CD4-positive, alpha-beta memory T cell (primary cell): ENCODE measurements at regions not wholly inside any gene's neighbourhood (a gene's known extent, or its start where the extent isn't known, plus 50 kb on each side); places are given as distances from the start of the nearest gene placed in this dataset.

ENCODE experiments used
- CTCF ChIA-PET: fragments of 350-600 bp; sonication (Branson Sonifier 250); formaldehyde crosslinking; loops from one replicate; lab custom pipeline; 2021; ENCODE audit warnings: inconsistent platforms; ENCODE audit not compliant: partially characterized antibody; lab: Charles Lee
- POLR2A ChIA-PET: fragments of 350-600 bp; sonication (Branson Sonifier 250); formaldehyde crosslinking; loops from one replicate; lab custom pipeline; 2021; ENCODE audit not compliant: partially characterized antibody; lab: Charles Lee
- DNase-seq, 5 donors: peaks; one replicate each; pipeline versions ENCODE4 v3.0.0 to v3.0.0-alpha.2; 2020 to 2022; ENCODE audit warnings: mixed read lengths in 1 of 5
- H3K27ac ChIP-seq: one replicate; pipeline ENCODE4 v1.7.0; 2013; ENCODE audit warnings: low read depth, low read length
- H3K27me3 ChIP-seq: 2 replicates; pipeline ENCODE4 v1.7.0; 2013; ENCODE audit warnings: mild to moderate bottlenecking, low read length, moderate library complexity; ENCODE audit not compliant: insufficient read depth
- H3K36me3 ChIP-seq: 2 replicates; pipeline ENCODE4 v1.7.0; 2013; ENCODE audit warnings: mild to moderate bottlenecking, low read length, moderate library complexity; ENCODE audit not compliant: insufficient read depth
- H3K4me1 ChIP-seq: 2 replicates; pipeline ENCODE4 v1.7.0; 2013; ENCODE audit warnings: mild to moderate bottlenecking, low read length, moderate library complexity; ENCODE audit not compliant: insufficient read depth
- H3K4me3 ChIP-seq, 2 donors: one replicate each; pipeline ENCODE4 v1.7.0; 2013; ENCODE audit warnings: low read length in 2 of 2, mild to moderate bottlenecking in 1 of 2
- H3K9me3 ChIP-seq, 2 donors: one replicate each; pipeline ENCODE4 v1.7.0; 2013; ENCODE audit warnings: low read length in 2 of 2, control low read depth in 1 of 2; ENCODE audit not compliant: control insufficient read depth in 1 of 2
- H3K27ac Mint-ChIP-seq, 7 donors: one replicate each; pipeline ENCODE4 v1.8.0; 2020 to 2021; ENCODE audit warnings: mixed read lengths in 7 of 7, mild to moderate bottlenecking in 6 of 7, inconsistent platforms in 3 of 7, moderate library complexity in 3 of 7
- H3K27me3 Mint-ChIP-seq, 2 donors: one replicate each; pipeline ENCODE4 v1.8.0; 2020 to 2021; ENCODE audit warnings: mixed read lengths in 2 of 2
- H3K36me3 Mint-ChIP-seq, 2 donors: one replicate each; pipeline ENCODE4 v1.8.0; 2020 to 2021; ENCODE audit warnings: mixed read lengths in 2 of 2, inconsistent platforms in 1 of 2, mild to moderate bottlenecking in 1 of 2
- H3K4me1 Mint-ChIP-seq, 4 donors: one replicate each; pipeline ENCODE4 v1.8.0; 2020 to 2021; ENCODE audit warnings: mixed read lengths in 4 of 4, mild to moderate bottlenecking in 1 of 4
- H3K4me3 Mint-ChIP-seq, 8 donors: one replicate each; pipeline ENCODE4 v1.8.0; 2020 to 2021; ENCODE audit warnings: mixed read lengths in 8 of 8, mild to moderate bottlenecking in 7 of 8, moderate library complexity in 6 of 8, inconsistent platforms in 3 of 8
- H3K9me3 Mint-ChIP-seq, 8 donors: one replicate each; pipeline ENCODE4 v1.8.0; 2020 to 2021; ENCODE audit warnings: mixed read lengths in 8 of 8, mild to moderate bottlenecking in 5 of 8, inconsistent platforms in 3 of 8, moderate library complexity in 1 of 8
- intact Hi-C: fragments of 100-400 bp; cut with micrococcal nuclease; formaldehyde crosslinking; loops from one replicate; pipeline ENCODE4 v1.15.1; 2023

DNA sequence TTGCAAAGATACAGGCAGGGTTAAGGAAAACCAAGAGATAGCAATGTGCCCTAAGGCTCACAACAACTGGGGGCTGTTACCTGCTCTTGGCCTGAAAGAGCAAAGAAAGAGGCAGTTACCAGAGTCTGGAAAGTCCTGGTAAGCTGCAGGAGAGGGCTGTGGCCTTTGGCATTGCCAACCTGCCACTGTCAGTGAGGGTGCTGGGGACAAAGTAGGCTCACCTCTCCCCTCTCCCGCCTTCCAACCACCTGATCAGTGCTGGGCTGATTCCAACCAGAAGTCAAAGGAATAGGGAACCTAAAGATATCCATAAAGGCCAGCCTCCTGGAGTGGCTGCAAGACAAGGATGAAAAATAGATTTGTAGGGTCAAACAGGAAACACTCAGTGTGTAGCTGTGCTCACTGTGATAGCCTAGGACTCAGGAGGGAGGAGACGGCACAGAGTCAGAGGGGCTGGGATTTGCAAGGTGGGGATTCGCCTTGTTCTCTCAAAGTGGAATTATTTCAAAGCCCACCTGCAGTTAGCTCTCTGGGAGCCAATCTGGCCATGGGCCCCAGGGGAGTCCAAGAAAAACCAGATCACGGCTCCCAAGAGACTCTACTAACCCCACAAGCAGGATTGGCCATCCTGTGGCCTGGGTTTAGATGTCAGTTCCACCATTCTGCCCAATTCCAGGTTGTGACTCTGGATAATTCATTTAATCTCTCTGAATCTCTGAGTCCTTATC, 204.0 kb upstream of the BCL6 start:
- peak overlapping the region in 1 of 7 donors; percentile 14 for H3K27ac Mint-ChIP-seq
- intact Hi-C loops, result no loop called here
- no peaks in the 10 kb centered on the region for H3K36me3 Mint-ChIP-seq
- no peak overlapping the region for H3K4me3 Mint-ChIP-seq
- H3K36me3 ChIP-seq, result no peaks in the 10 kb centered on the region
- POLR2A ChIA-PET, result interaction anchor here (0.6 to 1.2 kb wide), 3 partner anchors 10 to 28 kb away, joined by 3 to 4 read pairs (median 3); no protein-coding TSS in a partner anchor
- peaks cover 5 to 22% (median 14%) of the 10 kb centered on the region in 4 donors for H3K4me1 Mint-ChIP-seq
- no peaks in the 10 kb centered on the region for H3K9me3 ChIP-seq
- H3K4me1 ChIP-seq, result peaks cover 15% of the 10 kb centered on the region
- no peaks in the 10 kb centered on the region for H3K27me3 ChIP-seq
- H3K9me3 Mint-ChIP-seq, result no peaks in the 10 kb centered on the region
- H3K27me3 Mint-ChIP-seq, result no peaks in the 10 kb centered on the region
- no peak overlapping the region for H3K27ac ChIP-seq
- DNase-seq, result no peak
- CTCF ChIA-PET, result interaction anchor here (1.3 kb wide), 1 partner anchor 10 kb away, joined by 3 read pairs; no protein-coding TSS in a partner anchor
- H3K4me3 ChIP-seq, result no peak overlapping the region

- Histone ChIP-seq H3K27me3 (no peaks in the 10 kb centered on the region), H3K4me3 (no peak overlapping the region), H3K36me3 (no peaks in the 10 kb centered on the region), H3K4me1 (peaks cover 4% of the 10 kb centered on the region), H3K27ac (no peak overlapping the region), H3K9me3 (no peaks in the 10 kb centered on the region)
- ChIA-PET POLR2A (no interaction called here), CTCF (no interaction called here)
- H3K4me3 Mint-ChIP-seq, result no peak overlapping the region
- no peaks in the 10 kb centered on the region for H3K27me3 Mint-ChIP-seq
- intact Hi-C loops, result no loop called here
- no peak for DNase-seq
- H3K4me1 Mint-ChIP-seq, result peaks cover 3 to 27% (median 15%) of the 10 kb centered on the region in 4 donors
- no peaks in the 10 kb centered on the region for H3K9me3 Mint-ChIP-seq
- H3K36me3 Mint-ChIP-seq, result no peaks in the 10 kb centered on the region
- H3K27ac Mint-ChIP-seq, result no peak overlapping the region
Observed at GRCh38 chr3:187950671-187951070, 203.3 kb upstream of the LPP start.

DNA sequence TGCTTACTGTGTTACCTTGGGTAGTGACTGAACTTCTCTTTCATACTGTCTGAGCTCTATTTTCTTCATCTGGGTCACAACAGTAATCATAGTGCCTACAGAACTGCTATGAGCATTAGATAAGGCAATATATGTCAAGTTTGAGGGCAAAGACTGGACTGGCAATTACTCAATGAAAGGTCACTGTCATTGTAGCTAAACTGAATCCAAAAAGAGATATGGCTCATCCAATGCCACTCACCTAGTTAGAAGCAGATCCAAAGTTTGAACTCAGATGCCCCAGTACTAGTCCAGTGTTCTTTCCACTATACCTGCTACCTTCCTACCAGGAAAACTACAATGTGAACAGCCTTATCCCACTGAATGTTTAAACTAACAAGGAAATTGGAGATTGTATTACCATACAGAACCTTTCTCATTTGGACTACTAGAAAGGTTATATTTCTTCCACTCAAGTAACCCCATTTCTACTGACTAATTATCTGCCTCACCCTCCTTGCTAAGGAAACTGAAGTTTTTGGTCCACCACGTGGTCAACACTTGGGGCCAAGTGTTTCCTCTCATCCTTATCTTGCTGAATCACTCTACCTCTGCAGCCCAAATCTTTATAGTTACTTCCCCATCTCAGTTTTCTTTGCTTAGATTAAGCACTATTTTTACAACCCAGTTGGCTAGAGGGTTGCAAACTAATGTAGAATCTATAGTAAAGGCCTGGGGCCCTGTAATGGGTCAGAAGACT, 202.3 kb upstream of the LPP start:
- no peak for DNase-seq
- no peaks in the 10 kb centered on the region for H3K27me3 Mint-ChIP-seq
- peaks cover 3 to 31% (median 12%) of the 10 kb centered on the region in 4 donors for H3K4me1 Mint-ChIP-seq
- Histone ChIP-seq H3K4me1 (peaks cover 6% of the 10 kb centered on the region), H3K9me3 (no peaks in the 10 kb centered on the region), H3K27me3 (no peaks in the 10 kb centered on the region), H3K27ac (no peak overlapping the region), H3K4me3 (no peak overlapping the region), H3K36me3 (no peaks in the 10 kb centered on the region)
- intact Hi-C loops, result no loop called here
- POLR2A ChIA-PET, result no interaction called here
- CTCF ChIA-PET, result no interaction called here
- no peak overlapping the region for H3K4me3 Mint-ChIP-seq
- no peaks in the 10 kb centered on the region for H3K9me3 Mint-ChIP-seq
- H3K36me3 Mint-ChIP-seq, result no peaks in the 10 kb centered on the region
- peak overlapping the region in 1 of 7 donors; percentile 8 for H3K27ac Mint-ChIP-seq

DNA sequence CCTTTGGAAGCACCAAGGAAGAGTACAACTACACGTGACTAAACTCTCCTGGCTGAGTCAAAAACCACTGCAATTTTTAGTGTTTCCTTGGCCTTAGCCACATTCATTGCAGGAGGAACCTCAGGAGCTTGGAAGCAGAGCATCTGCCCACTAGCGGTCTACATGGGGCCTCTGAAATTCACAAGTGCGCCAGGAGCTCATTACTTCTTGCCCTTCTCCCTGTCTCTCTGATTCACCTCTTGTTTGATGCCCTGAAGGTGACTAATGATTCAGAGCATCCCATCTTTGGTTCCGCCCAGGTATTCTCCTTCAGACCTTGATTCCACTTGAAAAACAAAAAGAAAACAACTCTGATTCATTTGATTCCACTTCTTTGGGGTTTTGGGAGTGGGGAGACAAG, 201.1 kb upstream of the LPP start:
- CTCF ChIA-PET, result interaction anchor here (1.3 kb wide), 1 partner anchor 205 kb away, joined by 3 read pairs; no protein-coding TSS in a partner anchor

GRCh38 chr3:187954516-187954872, 199.5 kb upstream of the LPP start:
- Mint-ChIP-seq H3K27ac (no peak overlapping the region), H3K27me3 (no peaks in the 10 kb centered on the region), H3K4me3 (no peak overlapping the region), H3K9me3 (no peaks in the 10 kb centered on the region), H3K36me3 (no peaks in the 10 kb centered on the region), H3K4me1 (peaks cover 22 to 57% (median 30%) of the 10 kb centered on the region in 4 donors)
- Histone ChIP-seq H3K27ac (no peak overlapping the region), H3K27me3 (no peaks in the 10 kb centered on the region), H3K4me1 (peaks cover 34% of the 10 kb centered on the region), H3K9me3 (no peaks in the 10 kb centered on the region), H3K36me3 (no peaks in the 10 kb centered on the region), H3K4me3 (no peak overlapping the region)
- POLR2A ChIA-PET, result no interaction called here
- intact Hi-C loops, result no loop called here
- DNase-seq, result no peak
- CTCF ChIA-PET, result interaction anchor here (1.0 to 1.1 kb wide), 2 partner anchors 15 to 36 kb away, joined by 3 read pairs; no protein-coding TSS in a partner anchor

More for the DNA sequence above, 201.1 kb upstream of the LPP start:
- Mint-ChIP-seq H3K4me1 (peaks cover 10 to 40% (median 16%) of the 10 kb centered on the region in 4 donors), H3K4me3 (no peak overlapping the region), H3K27ac (no peak overlapping the region), H3K9me3 (no peaks in the 10 kb centered on the region), H3K27me3 (no peaks in the 10 kb centered on the region), H3K36me3 (no peaks in the 10 kb centered on the region)
- no peaks in the 10 kb centered on the region for H3K9me3 ChIP-seq
- no peak overlapping the region for H3K4me3 ChIP-seq
- POLR2A ChIA-PET, result no interaction called here
- intact Hi-C loops, result no loop called here
- H3K27ac ChIP-seq, result no peak overlapping the region
- H3K27me3 ChIP-seq, result no peaks in the 10 kb centered on the region
- H3K4me1 ChIP-seq, result peaks cover 18% of the 10 kb centered on the region
- DNase-seq, result no peak
- H3K36me3 ChIP-seq, result no peaks in the 10 kb centered on the region

DNA sequence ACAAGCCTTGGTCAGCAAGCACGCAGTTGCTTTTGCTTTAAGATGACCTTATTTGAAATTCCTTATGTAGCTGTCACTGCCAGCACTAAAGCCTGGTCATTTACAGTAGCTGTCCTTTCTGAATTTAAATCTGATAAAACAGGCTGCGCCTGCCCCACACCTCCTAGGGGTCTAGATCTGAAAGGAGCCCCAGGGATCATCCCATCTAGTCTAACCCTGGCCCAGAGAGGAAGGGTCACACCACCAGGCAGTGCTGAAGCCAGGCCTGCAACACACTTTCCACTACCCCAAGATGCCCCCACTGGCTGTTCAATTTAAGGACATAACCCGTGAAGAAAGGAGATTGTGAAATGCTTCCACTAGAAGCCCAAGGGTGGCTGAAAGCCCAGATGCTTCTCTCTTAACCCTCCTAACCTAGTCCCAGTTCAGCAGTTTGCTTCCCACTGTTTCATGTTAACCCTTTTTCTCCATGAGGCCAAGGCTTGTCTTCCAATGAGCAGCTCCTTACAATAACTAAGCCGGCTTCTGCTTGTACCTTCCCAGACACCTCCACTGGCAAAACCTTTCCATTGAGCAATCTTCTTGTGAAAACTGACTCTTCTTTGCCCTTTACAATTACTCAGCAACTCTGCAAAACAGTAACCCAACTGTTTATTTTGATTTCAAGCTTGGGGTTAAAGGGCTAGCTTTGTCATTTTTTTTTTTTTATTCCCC, 198.9 kb upstream of the LPP start:
- H3K9me3 ChIP-seq, result no peaks in the 10 kb centered on the region
- H3K27ac Mint-ChIP-seq, result no peak overlapping the region
- no peaks in the 10 kb centered on the region for H3K36me3 ChIP-seq
- intact Hi-C loops, result loop anchor here (5.0 kb wide), 1 partner anchor 208 kb away; the partner anchor contains the start of gene BCL6
- H3K27ac ChIP-seq, result no peak overlapping the region
- peaks cover 23 to 59% (median 33%) of the 10 kb centered on the region in 4 donors for H3K4me1 Mint-ChIP-seq
- H3K4me3 Mint-ChIP-seq, result no peak overlapping the region
- peaks cover 35% of the 10 kb centered on the region for H3K4me1 ChIP-seq
- no peaks in the 10 kb centered on the region for H3K36me3 Mint-ChIP-seq
- no peak for DNase-seq
- ChIA-PET POLR2A (no interaction called here), CTCF (interaction anchor here (1.0 to 1.3 kb wide), 3 partner anchors 16 to 215 kb away, joined by 3 read pairs; no protein-coding TSS in a partner anchor)
- no peaks in the 10 kb centered on the region for H3K9me3 Mint-ChIP-seq
- H3K27me3 Mint-ChIP-seq, result no peaks in the 10 kb centered on the region
- no peaks in the 10 kb centered on the region for H3K27me3 ChIP-seq
- H3K4me3 ChIP-seq, result no peak overlapping the region
